Fibroblast of mammary gland (primary cell): ENCODE measurements at regions not wholly inside any gene's neighbourhood (a gene's known extent, or its start where the extent isn't known, plus 50 kb on each side); places are given as distances from the start of the nearest gene placed in this dataset.
"Not testable (repeated sequence)": the region's sequence is repeated elsewhere in the genome, so short reads cannot be mapped to it uniquely, and the experiment has no call there.

Source experiments
- DNase-seq: peaks from one replicate; pipeline ENCODE4 v3.0.0-alpha.2; 2010; ENCODE audit warnings: low read depth
- H3K4me3 ChIP-seq: 2 replicates; pipeline ENCODE4 v1.5.1; 2011; ENCODE audit warnings: low read depth, mild to moderate bottlenecking, low read length, moderate library complexity; ENCODE audit not compliant: control insufficient read depth
- TF ChIP-seq, protein P1 (sequence below): conservative IDR thresholded peaks from 2 replicates; pipeline ENCODE4 v1.5.1; 2011; ENCODE audit warnings: low read depth, low read length, inconsistent platforms; ENCODE audit not compliant: control insufficient read depth, insufficient read depth

DNA sequence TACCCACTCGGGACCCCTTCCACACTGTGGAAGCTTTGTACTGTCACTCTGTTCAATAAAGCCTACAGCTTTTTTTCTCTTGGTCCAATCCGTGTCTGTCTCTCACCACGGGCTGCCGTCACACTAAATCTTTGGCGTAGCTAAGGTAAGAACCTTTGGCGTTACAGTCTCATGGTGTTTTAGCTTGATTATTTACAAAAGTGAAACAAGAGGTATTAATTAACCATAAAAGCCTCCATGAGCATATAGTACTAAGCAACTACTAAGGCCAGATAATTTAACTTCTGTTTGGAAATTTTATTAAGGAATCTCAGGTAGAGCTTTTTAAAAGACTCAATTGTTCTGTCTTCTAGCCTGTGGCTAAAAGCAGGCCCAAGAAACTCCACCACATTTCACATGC, 370.7 kb upstream of the TRPC7 start:
- H3K4me3 ChIP-seq, result no peak overlapping the region
- TF ChIP-seq, protein P1, sequence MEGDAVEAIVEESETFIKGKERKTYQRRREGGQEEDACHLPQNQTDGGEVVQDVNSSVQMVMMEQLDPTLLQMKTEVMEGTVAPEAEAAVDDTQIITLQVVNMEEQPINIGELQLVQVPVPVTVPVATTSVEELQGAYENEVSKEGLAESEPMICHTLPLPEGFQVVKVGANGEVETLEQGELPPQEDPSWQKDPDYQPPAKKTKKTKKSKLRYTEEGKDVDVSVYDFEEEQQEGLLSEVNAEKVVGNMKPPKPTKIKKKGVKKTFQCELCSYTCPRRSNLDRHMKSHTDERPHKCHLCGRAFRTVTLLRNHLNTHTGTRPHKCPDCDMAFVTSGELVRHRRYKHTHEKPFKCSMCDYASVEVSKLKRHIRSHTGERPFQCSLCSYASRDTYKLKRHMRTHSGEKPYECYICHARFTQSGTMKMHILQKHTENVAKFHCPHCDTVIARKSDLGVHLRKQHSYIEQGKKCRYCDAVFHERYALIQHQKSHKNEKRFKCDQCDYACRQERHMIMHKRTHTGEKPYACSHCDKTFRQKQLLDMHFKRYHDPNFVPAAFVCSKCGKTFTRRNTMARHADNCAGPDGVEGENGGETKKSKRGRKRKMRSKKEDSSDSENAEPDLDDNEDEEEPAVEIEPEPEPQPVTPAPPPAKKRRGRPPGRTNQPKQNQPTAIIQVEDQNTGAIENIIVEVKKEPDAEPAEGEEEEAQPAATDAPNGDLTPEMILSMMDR, result no peak
- DNase-seq, result no peak

- H3K4me3 ChIP-seq, DNase-seq: not testable (repeated sequence)
Measured at GRCh38 chr5:136735611-136736010, 370.3 kb upstream of the TRPC7 start.

- no peak overlapping the region for H3K4me3 ChIP-seq
- TF ChIP-seq, protein P1, result no peak
- no peak for DNase-seq
Measured at GRCh38 chr5:136734628-136735027, 369.3 kb upstream of the TRPC7 start.

GRCh38 chr5:136732751-136733150, 367.4 kb upstream of the TRPC7 start:
- H3K4me3 ChIP-seq, result no peak overlapping the region
- TF ChIP-seq, protein P1, result no peak
- no peak for DNase-seq

DNA sequence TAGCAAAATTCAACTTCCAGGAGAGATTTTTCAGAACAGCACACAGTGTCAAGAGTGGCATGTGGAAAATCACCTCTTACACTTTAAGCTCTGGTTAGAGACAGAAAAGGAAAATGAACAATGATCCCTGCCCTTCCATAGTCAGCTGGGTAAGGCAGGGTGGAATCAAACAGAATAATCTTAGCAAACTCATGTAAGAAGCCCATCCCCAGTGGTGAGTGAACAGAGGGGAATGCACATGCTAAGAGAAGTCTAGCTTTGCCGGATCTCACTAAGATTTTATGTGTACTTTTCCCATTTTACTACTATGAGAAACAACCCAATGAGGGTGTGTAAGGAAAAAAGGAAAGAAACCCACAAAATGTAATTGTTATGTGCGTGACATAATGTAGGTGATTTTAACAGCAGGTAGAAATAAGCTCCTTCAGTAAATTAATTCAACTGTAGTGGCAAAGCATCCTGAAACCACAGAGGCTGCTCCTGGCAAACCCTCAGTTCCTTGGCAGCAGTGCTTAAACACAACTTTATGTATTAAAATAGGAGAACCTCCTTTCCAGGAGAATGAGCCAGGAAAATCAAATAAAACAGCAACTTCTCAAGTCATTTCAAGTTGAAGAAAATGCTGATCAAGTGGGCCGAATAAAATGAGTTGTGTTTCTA, 366.0 kb upstream of the TRPC7 start:
- TF ChIP-seq, protein P1, result no peak
- no peak for DNase-seq
- no peak overlapping the region for H3K4me3 ChIP-seq

DNA sequence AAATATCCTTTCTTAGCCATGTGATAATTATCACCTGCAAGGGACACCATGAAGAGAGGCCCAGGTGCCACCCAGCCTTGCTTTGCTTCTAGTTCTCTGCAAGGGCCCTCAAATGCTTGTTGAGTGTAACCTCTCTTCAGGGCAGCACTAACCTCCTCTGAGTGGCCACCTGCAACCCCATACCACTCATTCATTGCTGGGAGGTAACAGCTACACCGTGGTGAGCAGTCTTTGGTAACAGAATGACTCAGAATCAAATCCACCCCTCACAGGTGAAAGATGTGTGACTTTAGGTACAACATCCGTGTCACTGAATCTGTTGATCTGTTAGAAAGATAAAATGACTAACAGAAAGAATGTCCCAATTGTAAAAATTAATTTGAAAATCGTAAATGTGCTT, 365.1 kb upstream of the TRPC7 start:
- no peak overlapping the region for H3K4me3 ChIP-seq
- TF ChIP-seq, protein P1, result no peak
- no peak for DNase-seq

- TF ChIP-seq, protein P1, result no peak
- H3K4me3 ChIP-seq, result no peak overlapping the region
- peak; percentile 72 for DNase-seq
Measured at GRCh38 chr5:136729901-136730355, 364.6 kb upstream of the TRPC7 start.
